ENCODE measurements at regions not wholly inside any gene's neighbourhood (a gene's known extent, or its start where the extent isn't known, plus 50 kb on each side); places are given as distances from the start of the nearest gene placed in this dataset.
A peak's percentile ranks its signal among the peaks of the same experiment; 100 is the strongest.

DNA sequence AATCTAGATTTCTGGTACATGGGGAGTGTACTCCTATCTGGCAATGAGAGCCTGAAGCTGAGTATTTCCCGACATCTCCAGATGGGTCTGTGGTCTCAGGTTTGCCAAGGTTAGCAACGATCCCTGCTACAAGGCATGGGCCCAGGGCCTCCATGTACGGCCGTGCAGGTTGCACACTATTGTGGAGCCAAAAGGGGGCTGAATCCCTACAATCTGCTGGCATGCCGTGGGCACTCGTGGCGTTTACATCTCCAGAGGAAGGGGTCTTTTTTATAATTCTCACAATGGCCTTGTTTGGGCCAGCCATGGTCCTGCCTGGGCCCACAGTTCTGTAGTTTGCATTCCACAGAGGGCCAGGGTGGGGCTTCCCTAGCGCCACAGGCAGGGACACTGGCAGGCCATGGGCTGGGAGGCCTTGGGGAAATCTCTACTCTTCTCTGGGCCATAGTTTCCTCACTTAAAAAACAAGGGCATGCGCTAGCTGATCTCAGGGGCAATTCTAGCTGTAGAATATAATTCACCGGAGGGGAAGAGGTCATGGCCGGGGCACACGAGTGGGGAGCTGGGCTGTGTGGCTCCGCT is 68.9 kb upstream of the TLE3 start:
- intact Hi-C loops (cut with DNase I) = loop anchor here in 5 of 10 donors (5.0 to 10.0 kb wide), 7 partner anchors 58 to 582 kb away; partner anchors contain the start of gene TLE3 (in 3 of the 5)
- Histone ChIP-seq H3K4me1 (peaks cover 5 to 37% (median 27%) of the 10 kb centered on the region in 12 donors), H3K27ac (peak overlapping the region in 11 of 12 donors; percentile 56 to 86 (median 78)), H3K9me3 (peaks cover 0 to 7% (median 0%) of the 10 kb centered on the region in 12 donors), H3K36me3 (no peaks in the 10 kb centered on the region), H3K4me3 (no peak overlapping the region), H3K27me3 (peaks cover 0 to 6% (median 0%) of the 10 kb centered on the region in 9 donors)
- TF ChIP-seq, protein P1, sequence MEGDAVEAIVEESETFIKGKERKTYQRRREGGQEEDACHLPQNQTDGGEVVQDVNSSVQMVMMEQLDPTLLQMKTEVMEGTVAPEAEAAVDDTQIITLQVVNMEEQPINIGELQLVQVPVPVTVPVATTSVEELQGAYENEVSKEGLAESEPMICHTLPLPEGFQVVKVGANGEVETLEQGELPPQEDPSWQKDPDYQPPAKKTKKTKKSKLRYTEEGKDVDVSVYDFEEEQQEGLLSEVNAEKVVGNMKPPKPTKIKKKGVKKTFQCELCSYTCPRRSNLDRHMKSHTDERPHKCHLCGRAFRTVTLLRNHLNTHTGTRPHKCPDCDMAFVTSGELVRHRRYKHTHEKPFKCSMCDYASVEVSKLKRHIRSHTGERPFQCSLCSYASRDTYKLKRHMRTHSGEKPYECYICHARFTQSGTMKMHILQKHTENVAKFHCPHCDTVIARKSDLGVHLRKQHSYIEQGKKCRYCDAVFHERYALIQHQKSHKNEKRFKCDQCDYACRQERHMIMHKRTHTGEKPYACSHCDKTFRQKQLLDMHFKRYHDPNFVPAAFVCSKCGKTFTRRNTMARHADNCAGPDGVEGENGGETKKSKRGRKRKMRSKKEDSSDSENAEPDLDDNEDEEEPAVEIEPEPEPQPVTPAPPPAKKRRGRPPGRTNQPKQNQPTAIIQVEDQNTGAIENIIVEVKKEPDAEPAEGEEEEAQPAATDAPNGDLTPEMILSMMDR (IDR thresholded peaks at IDR 0.05) = no peak
- no peak for DNase-seq
- no peak for ATAC-seq
- 77 to 84% (median 83%) methylated on average over 13 of the region's 13 CpGs for WGBS, 4 donors

DNA sequence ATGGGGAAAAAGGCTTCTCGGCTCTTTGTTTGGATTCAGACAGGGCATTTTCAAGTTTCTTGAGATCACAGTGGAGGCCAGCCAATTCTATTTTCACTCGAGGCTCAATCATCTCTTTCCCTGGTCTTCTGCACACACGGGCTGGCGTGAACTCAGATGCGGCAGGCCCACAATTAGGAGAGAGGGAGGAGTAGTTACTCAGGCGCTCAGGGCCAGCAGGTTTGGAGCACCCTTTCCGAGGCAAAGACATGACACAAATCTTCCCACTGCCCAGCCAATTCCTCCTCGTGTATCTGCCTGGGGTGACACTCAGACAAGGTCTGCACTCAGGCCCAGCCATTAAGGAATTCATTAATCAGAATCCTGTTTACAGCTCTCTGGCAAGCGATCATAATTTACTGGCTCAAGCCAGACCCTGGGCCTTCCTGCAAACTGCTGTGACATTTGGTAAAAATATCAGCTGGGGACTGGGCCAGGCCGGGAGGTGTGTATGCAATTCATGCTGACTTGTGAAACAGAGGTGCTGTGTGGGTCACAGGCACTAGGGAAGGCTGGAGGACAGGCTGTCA is 68.1 kb upstream of the TLE3 start:
- H3K4me1 ChIP-seq = peaks cover 5 to 36% (median 31%) of the 10 kb centered on the region in 12 donors

DNA sequence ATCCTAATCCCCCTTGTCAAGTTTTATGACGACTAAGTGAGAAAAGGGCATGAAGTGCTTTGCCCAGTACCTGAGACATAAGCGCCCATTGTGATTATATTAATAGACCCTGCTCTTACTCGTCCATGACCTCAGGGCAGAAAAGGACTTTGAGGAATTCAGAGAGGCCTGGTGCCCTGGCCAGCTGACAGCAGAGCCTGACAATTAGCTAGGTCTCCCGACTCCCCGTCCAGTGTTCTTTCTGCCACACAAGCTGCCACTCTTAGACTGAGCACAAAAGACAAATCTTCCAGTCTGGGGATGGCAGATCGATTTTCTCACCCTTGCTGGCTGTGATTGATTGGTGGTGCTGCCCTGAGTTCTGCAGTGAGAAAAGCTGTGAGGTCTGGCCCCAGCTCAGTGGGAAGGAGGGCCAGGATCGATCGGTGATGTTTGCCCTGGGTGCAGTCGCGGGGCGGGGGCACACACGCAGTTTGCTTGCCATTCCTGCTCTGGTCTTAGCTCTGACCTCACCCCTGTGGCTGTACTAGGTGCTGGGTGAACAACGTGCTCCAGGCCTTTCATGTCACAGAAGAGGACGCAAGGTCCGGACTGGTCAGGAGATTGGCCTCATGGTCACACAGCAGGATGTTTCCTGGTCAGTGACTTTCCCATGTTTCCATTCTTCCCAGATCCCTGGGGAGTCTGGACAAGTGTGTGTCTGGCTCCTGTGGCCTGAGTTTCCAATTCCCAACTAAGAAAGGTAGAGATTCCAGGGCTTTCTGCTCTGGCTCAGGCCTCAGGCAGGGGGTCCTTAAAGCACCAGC is 67.4 kb upstream of the TLE3 start:
- no peak overlapping the region for H3K4me3 ChIP-seq
- ATAC-seq (peak; percentile 8 to 54 (median 46)), DNase-seq (peak in 3 of 5 donors; percentile 48 to 52 (median 52))
- intact Hi-C loops (cut with DNase I) = loop anchor here in 5 of 10 donors (2.0 to 10.0 kb wide), 9 partner anchors 60 to 580 kb away; partner anchors contain the start of gene TLE3 (in 3 of the 5)
- H3K9me3 ChIP-seq = peaks cover 0 to 7% (median 0%) of the 10 kb centered on the region in 12 donors
- TF ChIP-seq, protein P1 (IDR thresholded peaks at IDR 0.05) = no peak
- peak overlapping the region; percentile 21 to 86 (median 77) for H3K27ac ChIP-seq
- H3K36me3 ChIP-seq = no peaks in the 10 kb centered on the region
- WGBS, 4 donors = 38 to 57% (median 51%) methylated on average over 9 to 15 of the region's 15 CpGs
- H3K4me1 ChIP-seq = peaks cover 5 to 43% (median 38%) of the 10 kb centered on the region in 12 donors
- H3K27me3 ChIP-seq = peaks cover 0 to 4% (median 0%) of the 10 kb centered on the region in 9 donors

More for the DNA sequence above, 68.1 kb upstream of the TLE3 start:
- DNase-seq = peak; percentile 79 to 92 (median 83)
- ATAC-seq = peak; percentile 91 to 94 (median 93)
- no peaks in the 10 kb centered on the region for H3K36me3 ChIP-seq
- 10 to 15% (median 14%) methylated on average over 10 of the region's 10 CpGs for WGBS, 4 donors
- peaks cover 0 to 7% (median 0%) of the 10 kb centered on the region in 12 donors for H3K9me3 ChIP-seq
- peak overlapping the region; percentile 21 to 86 (median 77) for H3K27ac ChIP-seq
- TF ChIP-seq, protein P1 (IDR thresholded peaks at IDR 0.05) = no peak
- TF ChIP-seq POLR2A (IDR thresholded peaks at IDR 0.05) = no peak
- H3K4me3 ChIP-seq = no peak overlapping the region
- H3K27me3 ChIP-seq = peaks cover 0 to 6% (median 0%) of the 10 kb centered on the region in 9 donors
- intact Hi-C loops (cut with DNase I) = loop anchor here in 5 of 10 donors (2.0 to 10.0 kb wide), 8 partner anchors 59 to 581 kb away; partner anchors contain the start of gene TLE3 (in 3 of the 5)

Measured in heart left ventricle (tissue), 16 donors.